NCI-H226 (cell line): ENCODE measurements at regions not wholly inside any gene's neighbourhood (a gene's known extent, or its start where the extent isn't known, plus 50 kb on each side); places are given as distances from the start of the nearest gene placed in this dataset.
"Not testable (repeated sequence)": the region's sequence is repeated elsewhere in the genome, so short reads cannot be mapped to it uniquely, and the experiment has no call there.

ENCODE experiments used
- DNase-seq: peaks from one replicate; pipeline ENCODE4 v3.0.0-alpha.2; 2015

- DNase-seq = peak; percentile 41
Measured at GRCh38 chr21:23809573-23809972, 1797.7 kb downstream of the MRPL39 start.

- DNase-seq = not testable (repeated sequence)
Measured at GRCh38 chr21:23806966-23807548, 1800.2 kb downstream of the MRPL39 start.

DNA sequence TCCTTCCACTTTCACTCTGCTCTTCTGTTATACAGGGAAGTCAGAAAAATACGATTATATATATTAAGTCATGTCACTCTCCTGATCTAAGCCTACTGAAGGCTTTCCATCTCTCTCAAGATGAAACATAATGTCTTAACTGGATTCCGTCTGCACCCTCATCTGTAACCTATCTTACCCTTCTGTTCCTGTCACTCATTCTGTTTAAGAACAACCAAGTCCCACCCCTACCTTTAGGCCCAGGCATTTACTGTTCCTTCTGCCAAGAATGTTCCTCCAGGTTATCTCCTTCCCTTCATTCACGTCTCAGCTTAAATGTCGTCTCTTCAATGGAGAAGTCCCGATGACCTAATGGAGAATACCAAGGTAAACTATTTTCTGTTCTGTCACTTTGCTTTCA is 1802.4 kb downstream of the MRPL39 start:
- no peak for DNase-seq

DNA sequence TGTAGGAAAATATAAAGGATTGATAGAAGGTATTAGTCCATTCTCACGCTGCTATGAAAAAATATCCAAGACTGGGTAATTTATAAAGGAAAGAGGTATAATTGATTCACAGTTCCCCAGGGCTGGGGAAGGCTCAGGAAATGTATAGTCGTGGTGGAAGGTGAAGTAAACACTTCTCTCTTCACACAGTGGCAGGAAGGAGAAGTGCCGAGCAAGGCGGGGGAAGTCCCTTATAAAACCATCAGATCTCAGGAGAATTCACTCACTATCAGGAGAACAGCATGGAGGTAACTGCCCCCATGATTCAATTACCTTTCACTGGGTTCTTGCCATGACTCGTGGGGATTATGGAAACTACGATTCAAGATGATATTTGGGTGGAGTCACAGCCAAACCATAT is 1806.0 kb downstream of the MRPL39 start:
- no peak for DNase-seq

DNA sequence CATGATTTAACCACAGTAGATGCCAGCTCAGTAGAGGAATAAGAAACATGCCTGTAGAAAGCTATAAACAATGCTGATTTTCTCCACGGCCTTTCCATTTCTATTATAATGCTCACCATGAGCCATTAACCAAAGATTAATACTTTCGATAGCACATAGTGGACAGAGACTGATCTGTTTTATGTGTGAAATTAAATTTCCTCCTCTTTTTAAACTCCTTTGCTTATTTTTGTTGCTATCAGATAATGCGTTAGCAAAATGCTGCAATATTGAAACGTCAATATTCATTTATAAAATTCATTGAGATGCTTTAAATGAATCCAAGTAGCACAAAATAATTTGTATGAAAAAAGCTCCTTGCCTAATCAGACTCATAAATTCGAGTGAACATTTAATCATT is 1807.9 kb downstream of the MRPL39 start:
- no peak for DNase-seq

- no peak for DNase-seq
Measured at GRCh38 chr21:23792300-23792699, 1815.0 kb downstream of the MRPL39 start.

DNA sequence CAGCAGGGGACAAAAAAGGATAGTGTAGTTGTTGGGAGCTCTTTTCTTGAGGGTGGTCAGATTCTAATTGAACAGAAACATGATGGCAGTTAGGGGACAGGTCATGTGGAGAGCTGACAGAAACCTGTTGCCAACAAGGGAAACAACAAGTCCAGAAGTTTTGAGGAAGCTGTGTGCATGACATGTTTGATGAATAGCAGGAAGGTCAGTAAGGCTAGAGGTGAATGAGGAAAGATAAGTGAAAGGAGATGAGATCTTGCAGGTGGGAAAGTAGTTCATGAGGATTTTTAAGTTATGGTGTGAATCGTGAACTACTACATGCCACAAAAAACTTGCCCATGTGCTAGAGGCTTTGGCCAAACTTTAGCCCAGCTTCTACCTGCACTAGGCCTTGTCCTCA is 1817.4 kb downstream of the MRPL39 start:
- no peak for DNase-seq

- no peak for DNase-seq
Measured at GRCh38 chr21:23780326-23780725, 1827.0 kb downstream of the MRPL39 start.

DNA sequence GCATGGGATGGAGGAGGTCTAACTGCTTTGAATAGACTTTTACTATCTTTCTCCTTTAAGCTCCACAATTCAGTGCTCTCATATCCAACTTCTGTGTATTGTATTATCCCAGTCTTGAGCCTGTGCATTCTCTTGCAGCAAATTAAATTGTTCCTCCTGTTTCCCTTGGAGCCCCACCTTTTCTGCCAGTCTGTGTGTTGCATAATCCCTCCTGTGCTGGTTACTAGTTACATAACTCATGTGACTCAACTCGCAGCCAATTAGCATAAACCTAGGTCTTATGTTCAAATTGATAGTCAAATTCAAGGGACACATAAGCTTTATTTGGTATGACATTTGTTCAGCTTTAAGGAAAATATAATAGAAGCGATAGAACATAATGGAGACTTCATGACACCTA is 1863.5 kb downstream of the MRPL39 start:
- DNase-seq = no peak

DNA sequence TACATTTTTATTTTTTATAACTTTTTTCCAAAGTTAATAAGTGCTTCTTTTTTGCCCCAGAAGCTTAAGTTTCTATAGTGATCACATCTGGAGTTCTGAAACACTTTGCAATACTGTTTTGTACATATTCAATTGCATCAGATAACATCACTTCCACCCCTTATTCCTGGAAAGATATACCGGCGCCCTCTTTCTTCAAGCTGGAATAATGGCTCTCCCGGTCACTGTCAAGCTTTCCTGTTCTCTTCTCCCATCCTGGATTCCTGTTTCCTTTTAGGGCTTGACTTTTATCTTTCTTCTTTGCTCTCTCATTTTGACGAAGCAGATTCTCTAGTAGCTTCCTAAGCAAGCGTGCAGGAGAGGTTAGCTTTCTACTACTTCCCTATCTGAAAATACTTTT is 1866.8 kb downstream of the MRPL39 start:
- no peak for DNase-seq

DNA sequence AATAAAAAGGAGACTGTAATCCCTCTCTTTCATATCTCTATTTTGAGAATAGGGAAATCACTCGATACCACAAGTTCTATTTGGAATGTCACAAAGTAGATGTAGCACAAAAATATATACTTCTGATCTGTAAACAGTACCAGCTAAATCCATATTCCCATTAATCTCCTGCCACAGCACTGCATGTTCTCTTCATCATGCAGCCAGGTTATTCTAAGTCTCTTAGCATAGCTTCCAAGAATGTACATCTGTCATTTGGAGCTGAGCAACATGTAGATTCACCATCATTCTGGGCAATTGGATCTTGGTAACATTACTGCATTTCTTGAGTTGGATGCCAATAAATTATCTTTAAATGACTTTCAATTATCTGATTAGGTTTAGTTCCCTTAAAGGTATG is 1874.5 kb downstream of the MRPL39 start:
- no peak for DNase-seq

- DNase-seq = peak; percentile 38
Measured at GRCh38 chr21:23729331-23729730, 1878.0 kb downstream of the MRPL39 start.

DNA sequence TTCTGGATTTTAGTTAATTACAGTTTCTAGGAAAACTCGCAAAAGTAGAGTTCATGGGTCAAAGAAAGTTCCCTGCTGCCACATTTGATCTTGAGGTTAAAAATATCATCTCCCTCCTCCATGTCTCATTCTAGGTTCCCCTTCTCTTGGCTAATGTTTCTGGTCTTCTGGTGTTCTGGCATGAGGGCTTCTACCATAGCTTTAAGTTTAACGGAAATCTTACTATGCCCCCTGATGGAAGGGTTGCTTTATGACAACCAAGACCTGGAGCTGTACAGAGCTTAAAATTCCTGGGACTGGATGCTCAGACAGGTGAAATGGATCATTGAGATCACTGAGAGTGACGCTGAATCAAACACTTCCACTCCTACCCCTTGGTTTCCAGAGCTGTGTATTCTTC is 1881.7 kb downstream of the MRPL39 start:
- DNase-seq = no peak

DNA sequence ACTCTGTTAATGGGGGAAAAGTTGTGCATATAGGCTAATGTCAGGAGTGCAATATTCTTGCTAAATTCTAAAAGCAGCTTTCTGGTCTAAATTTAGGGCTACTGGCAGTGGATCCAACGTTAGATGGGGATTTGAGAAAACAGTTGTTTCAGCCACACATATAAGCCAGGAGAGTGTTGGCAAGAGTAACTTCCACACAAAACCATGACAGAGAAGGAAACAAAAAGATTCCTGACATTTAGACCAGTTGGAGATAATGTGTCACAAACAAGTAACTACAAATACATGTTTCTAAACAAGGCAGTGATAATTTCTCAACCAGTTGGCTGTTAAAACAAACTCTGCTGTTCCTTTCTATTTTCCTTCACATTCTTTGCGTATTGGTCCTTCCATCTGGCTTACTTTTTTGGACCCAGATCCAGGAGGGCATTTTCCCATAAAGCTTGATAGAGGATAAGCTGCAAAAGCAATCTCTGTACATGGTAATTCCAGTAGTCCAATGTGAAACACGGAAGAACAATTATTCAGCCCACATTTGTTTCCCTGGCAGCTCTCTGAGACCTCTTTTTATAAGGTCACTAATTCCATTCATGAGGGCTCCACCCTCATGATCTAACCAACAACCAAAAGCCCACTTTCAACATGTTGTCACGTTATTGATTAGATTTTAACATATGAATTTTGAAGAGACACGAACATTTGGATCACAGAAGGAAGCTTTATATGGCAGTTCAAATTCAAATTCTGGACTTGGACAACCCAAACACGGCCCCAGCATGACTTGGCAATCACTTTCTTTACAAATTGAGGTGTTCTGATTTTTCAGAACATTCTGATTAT is 1888.6 kb downstream of the MRPL39 start:
- no peak for DNase-seq

DNA sequence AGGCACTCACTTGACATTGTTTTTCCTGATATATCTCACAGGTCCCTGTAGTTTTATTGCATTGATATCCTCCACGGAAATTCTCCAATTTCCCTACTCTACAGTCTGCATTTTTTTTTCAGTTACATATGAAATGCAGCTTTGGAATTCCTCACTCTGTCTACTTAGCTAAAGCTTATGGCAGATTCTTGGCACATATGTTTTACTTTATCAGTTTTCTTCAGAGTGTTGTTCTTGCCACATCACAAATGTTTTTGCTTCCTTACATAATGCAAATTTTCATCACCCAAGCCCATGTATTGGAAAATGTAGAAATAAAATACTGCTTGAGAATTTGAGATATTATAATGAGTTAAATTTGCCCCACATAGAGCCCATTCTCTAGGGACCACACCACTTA is 1895.1 kb downstream of the MRPL39 start:
- peak; percentile 23 for DNase-seq

DNA sequence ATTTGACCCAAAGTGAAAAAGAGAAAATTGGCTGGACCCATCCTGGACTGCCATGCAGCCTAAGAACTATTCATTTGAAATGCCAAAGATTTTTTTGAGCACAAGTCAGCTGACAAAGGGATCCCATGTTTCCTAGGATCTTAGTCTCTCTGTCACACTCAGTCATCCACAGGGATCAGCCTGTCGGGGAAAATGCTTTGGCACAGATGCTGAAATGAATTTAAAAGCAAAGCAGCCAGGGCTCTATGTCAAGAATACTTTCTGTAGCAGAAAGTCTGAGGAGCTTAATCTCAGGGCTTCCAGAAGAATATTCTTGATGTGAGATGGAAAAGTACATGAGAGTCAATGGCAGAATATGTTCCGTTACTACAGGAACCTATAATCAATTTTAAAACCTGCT is 1900.8 kb downstream of the MRPL39 start:
- no peak for DNase-seq

DNA sequence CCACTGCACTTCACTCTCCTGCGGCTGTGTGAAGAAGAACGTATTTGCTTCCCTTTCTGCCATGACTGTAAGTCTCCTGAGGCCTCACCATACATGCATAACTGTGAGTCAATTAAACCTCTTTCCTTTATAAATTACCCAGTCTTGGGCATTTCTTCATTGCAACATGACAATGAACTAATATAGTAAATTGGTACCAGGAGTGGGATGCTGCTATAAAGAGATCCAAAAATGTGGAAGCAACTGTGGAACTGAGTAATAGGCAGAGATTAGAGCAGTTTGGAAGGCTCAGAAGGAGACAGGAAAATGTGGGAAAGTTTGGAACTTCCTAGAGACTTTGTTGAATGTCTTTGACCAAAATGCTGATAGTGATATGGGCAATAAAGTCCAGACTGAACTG is 1907.9 kb downstream of the MRPL39 start:
- DNase-seq = no peak

- DNase-seq = no peak
Measured at GRCh38 chr21:23698619-23699018, 1908.7 kb downstream of the MRPL39 start.

GRCh38 chr21:23695443-23695842 is 1911.8 kb downstream of the MRPL39 start:
- DNase-seq = no peak

DNA sequence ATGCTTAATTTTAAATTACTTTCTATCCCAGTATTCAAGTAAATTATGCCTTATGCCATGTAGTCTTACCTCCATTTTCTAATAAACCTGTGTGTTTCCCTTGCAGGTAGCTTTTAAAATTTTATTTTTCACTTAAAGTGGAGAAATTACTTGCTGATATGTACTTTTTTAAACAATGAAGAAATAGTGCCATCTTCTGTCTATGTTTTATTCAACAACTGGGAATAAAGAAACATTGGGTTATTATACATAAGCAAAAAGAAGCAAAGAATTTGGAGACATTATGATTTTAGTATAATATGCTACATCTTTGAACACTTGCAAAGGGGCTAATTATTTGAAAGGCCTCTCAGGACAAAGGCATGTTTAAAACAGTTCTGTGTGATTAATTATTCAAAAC is 1912.9 kb downstream of the MRPL39 start:
- DNase-seq = no peak

DNA sequence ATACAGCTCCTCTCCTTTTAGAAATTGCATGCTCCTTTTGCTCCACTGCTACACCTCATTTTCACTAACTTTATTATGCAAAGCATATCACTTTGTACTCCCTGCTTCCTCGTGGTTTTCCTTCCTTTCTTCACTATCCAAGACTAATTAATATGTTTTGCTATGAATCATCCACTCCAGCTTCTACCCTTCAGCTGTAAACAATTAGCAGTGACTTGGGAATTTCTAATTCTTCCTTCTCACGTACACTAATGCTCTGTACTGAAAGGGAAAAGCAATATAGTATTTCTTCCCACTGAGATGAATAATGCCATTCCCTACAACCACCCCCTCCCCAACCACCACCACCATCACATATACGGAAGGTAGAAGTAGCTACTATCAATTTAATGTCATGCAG is 1917.0 kb downstream of the MRPL39 start:
- DNase-seq = no peak

GRCh38 chr21:23686737-23687523 is 1920.4 kb downstream of the MRPL39 start:
- peak; percentile 76 for DNase-seq

DNA sequence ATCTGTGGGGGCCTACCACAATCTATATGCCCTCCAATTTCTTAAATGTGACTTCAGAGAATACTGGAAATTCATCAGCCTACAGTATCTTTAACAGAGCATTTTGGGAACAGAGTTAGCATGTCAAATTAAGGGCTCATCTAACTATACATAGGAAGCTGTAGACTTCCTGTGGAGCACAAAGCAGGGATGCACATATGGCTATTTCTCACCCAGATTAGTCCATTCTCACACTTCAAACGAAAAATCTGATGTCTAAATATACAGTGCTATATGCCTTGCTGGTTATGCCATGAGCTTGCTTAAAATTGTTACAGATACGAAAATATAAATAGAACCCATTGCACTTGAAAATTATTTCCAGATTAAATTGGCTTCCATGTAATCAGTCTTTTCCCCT is 1922.8 kb downstream of the MRPL39 start:
- no peak for DNase-seq

DNA sequence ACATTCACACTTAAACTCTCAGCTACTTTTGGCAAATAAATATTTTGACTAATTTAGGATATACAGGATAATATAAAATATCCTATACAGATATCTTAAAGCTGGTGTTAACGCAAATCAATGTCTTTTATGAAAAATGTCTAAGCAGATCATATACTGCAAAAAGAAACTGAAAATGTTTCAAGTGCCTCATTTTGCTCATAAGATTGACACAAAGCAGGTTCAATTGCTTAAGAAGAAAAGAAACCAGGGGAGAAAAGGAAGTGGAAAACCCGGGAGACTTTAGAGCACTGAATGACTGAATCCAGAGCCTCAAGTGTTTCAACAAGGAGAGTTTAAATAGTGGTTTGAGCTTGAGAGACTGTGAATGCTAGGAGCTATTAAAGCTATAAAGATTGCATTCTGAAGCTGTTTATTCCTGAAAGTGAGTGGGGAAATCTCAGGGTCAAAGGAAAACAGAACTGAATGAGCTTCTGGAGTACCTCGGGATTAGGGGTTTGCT is 1943.0 kb downstream of the MRPL39 start:
- DNase-seq = no peak
